PFSK-1 (cell line): ENCODE measurements at regions not wholly inside any gene's neighbourhood (a gene's known extent, or its start where the extent isn't known, plus 50 kb on each side); places are given as distances from the start of the nearest gene placed in this dataset.

Experiments
- FOXP2 ChIP-seq: optimal IDR thresholded peaks from 2 replicates; pipeline ENCODE3; 2011; ENCODE audit warnings: borderline replicate concordance, control low read depth, inconsistent platforms; ENCODE audit not compliant: insufficient read depth; ENCODE audit errors: extremely low read length, extremely low read depth
- POLR2AphosphoS5 ChIP-seq: IDR thresholded peaks from 2 replicates; pipeline ENCODE4 v1.6.1; 2012; ENCODE audit warnings: low read depth, mild to moderate bottlenecking, control low read depth, low read length, moderate library complexity
- REST ChIP-seq, 2 experiments: IDR thresholded peaks; 2 replicates each; pipeline versions ENCODE4 v1.6.1 to v1.8.0; 2011 to 2012; ENCODE audit warnings: low read depth in 2 of 2, low read length in 2 of 2, control low read depth in 1 of 2, inconsistent platforms in 1 of 2, mild to moderate bottlenecking in 1 of 2, moderate library complexity in 1 of 2; ENCODE audit not compliant: insufficient read depth in 1 of 2
- SIN3A ChIP-seq: IDR thresholded peaks from 2 replicates; pipeline ENCODE4 v1.6.1; 2012; ENCODE audit warnings: mild to moderate bottlenecking, low read length, moderate library complexity, borderline replicate concordance; ENCODE audit not compliant: insufficient read depth
- TAF1 ChIP-seq: IDR thresholded peaks from 2 replicates; pipeline ENCODE4 v1.6.1; 2012; ENCODE audit warnings: low read length, control low read depth, borderline replicate concordance; ENCODE audit not compliant: insufficient read depth

GRCh38 chr2:215707608-215708007 lies 271.7 kb upstream of the FN1 start:
- TF ChIP-seq FOXP2 (no peak), SIN3A (no peak), POLR2AphosphoS5 (no peak)

- TF ChIP-seq REST (IDR thresholded peaks at IDR 0.05; ENCODE audit: insufficient read depth in 1 of 2, low read depth in 2 of 2, low read length in 2 of 2) (no peak), POLR2AphosphoS5 (no peak), SIN3A (no peak), FOXP2 (no peak), TAF1 (no peak)
Measured at GRCh38 chr2:215705771-215706361, 270.0 kb upstream of the FN1 start.

GRCh38 chr2:215705281-215705680 lies 269.4 kb upstream of the FN1 start:
- no peak for TF ChIP-seq POLR2AphosphoS5
- no peak for TF ChIP-seq SIN3A
- TF ChIP-seq TAF1: no peak
- TF ChIP-seq FOXP2: no peak
- TF ChIP-seq REST (IDR thresholded peaks at IDR 0.05; ENCODE audit: insufficient read depth in 1 of 2, low read depth in 2 of 2, low read length in 2 of 2): no peak

GRCh38 chr2:215702116-215702902 lies 266.4 kb upstream of the FN1 start:
- no peak for TF ChIP-seq SIN3A

GRCh38 chr2:215699700-215700538 lies 264.1 kb upstream of the FN1 start:
- TF ChIP-seq TAF1: no peak
- TF ChIP-seq REST (IDR thresholded peaks at IDR 0.05; ENCODE audit: insufficient read depth in 1 of 2, low read depth in 2 of 2, low read length in 2 of 2): no peak
- no peak for TF ChIP-seq POLR2AphosphoS5
- no peak for TF ChIP-seq FOXP2
- no peak for TF ChIP-seq SIN3A

GRCh38 chr2:215699018-215699417 lies 263.1 kb upstream of the FN1 start:
- TF ChIP-seq SIN3A (no peak), TAF1 (no peak)
